WI38 (cell line): ENCODE measurements at regions not wholly inside any gene's neighbourhood (a gene's known extent, or its start where the extent isn't known, plus 50 kb on each side); places are given as distances from the start of the nearest gene placed in this dataset.

Experiments
- H3K4me3 ChIP-seq: 2 replicates; pipeline ENCODE4 v1.5.1; 2011; ENCODE audit warnings: low read depth, mild to moderate bottlenecking, control low read depth, low read length
- CTCF ChIP-seq: IDR thresholded peaks from 2 replicates; pipeline ENCODE4 v1.5.1; 2012; ENCODE audit warnings: low read depth, mild to moderate bottlenecking, control low read depth, low read length

GRCh38 chr5:84524491-84524890 lies 139.8 kb upstream of the EDIL3 start:
- no peak for TF ChIP-seq CTCF
- no peak overlapping the region for H3K4me3 ChIP-seq

- no peak overlapping the region for H3K4me3 ChIP-seq
- no peak for TF ChIP-seq CTCF
These were observed 134.2 kb upstream of the EDIL3 start for GRCh38 chr5:84518862-84519261.

- TF ChIP-seq CTCF: no peak
These were observed 133.7 kb upstream of the EDIL3 start for GRCh38 chr5:84518370-84518769.

GRCh38 chr5:84506625-84507024 lies 121.9 kb upstream of the EDIL3 start:
- H3K4me3 ChIP-seq: no peak overlapping the region
- TF ChIP-seq CTCF: no peak

More at GRCh38 chr5:84518370-84518769, 133.7 kb upstream of the EDIL3 start:
- H3K4me3 ChIP-seq: no peak overlapping the region

- no peak overlapping the region for H3K4me3 ChIP-seq
- TF ChIP-seq CTCF: no peak
These were observed 109.8 kb upstream of the EDIL3 start for GRCh38 chr5:84494453-84494852.

- H3K4me3 ChIP-seq: no peak overlapping the region
- no peak for TF ChIP-seq CTCF
These were observed 103.3 kb upstream of the EDIL3 start for GRCh38 chr5:84487963-84488362.

GRCh38 chr5:84480873-84481637 lies 96.4 kb upstream of the EDIL3 start:
- H3K4me3 ChIP-seq: no peak overlapping the region

More at GRCh38 chr5:84480873-84481637, 96.4 kb upstream of the EDIL3 start:
- TF ChIP-seq CTCF: no peak
